ENCODE measurements at regions not wholly inside any gene's neighbourhood (a gene's known extent, or its start where the extent isn't known, plus 50 kb on each side); places are given as distances from the start of the nearest gene placed in this dataset.

DNA sequence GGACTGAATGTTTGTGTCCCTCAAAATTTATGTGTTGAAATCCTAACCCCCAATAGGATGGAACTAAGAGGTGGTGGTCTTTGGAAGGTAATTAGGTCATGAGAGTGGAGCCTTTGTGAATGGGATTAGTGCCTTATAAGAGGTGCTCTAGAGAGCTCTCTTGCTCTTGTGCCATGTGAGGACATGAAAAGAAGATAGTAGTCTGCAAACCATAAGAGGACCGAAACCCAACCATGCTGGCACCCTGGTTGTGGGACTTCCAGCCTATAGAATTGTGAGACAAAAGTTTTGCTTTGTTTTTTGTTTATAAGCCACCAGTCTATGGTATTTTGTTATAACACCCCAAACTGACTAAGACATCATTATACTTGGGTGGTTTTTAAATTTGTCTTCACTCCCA lies 417.1 kb downstream of the ANKRD50 start:
- no peak for DNase-seq
- H3K4me1 ChIP-seq (ENCODE audit: insufficient read depth, low read length), result no peaks in the 10 kb centered on the region
- H3K27me3 Mint-ChIP-seq, result peaks cover 0 to 1% of the 10 kb centered on the region in 2 donors
- H3K9me3 ChIP-seq (ENCODE audit: control insufficient read depth in 1 of 2, low read length in 2 of 2), result no peaks in the 10 kb centered on the region
- no peaks in the 10 kb centered on the region for H3K36me3 Mint-ChIP-seq
- no peak overlapping the region for H3K4me3 Mint-ChIP-seq
- peaks cover 0 to 4% (median 0%) of the 10 kb centered on the region in 8 donors for H3K9me3 Mint-ChIP-seq
- no peaks in the 10 kb centered on the region for H3K27me3 ChIP-seq (ENCODE audit: insufficient read depth, low read length)
- CTCF ChIA-PET (ENCODE audit: partially characterized antibody), result no interaction called here
- H3K4me1 Mint-ChIP-seq, result no peaks in the 10 kb centered on the region
- no peak overlapping the region for H3K27ac ChIP-seq (ENCODE audit: low read depth, low read length)
- POLR2A ChIA-PET (ENCODE audit: partially characterized antibody), result no interaction called here
- no peak overlapping the region for H3K27ac Mint-ChIP-seq
- no peak overlapping the region for H3K4me3 ChIP-seq (ENCODE audit: low read length in 2 of 2)
- intact Hi-C loops (cut with micrococcal nuclease), result no loop called here
- H3K36me3 ChIP-seq (ENCODE audit: insufficient read depth, low read length), result no peaks in the 10 kb centered on the region

DNA sequence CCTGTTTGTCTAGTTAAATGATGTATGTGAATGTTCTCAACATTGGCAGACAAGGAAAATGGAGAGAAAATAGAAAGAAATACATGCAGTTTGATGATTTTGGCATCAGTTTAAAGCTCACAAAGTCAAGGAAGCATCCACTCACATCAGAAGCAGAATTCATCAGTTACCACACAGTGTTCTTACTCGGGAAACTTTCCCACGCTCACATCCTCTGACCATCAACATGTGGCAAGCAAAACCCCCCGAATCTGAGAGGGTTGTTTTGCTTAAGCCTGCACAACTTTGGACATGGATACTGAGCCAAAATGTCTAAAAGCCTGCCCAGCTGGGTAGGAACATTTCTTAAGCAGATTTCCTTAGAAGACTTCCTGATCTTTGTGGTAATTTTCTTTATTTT lies 407.6 kb downstream of the ANKRD50 start:
- Mint-ChIP-seq H3K4me1 (no peaks in the 10 kb centered on the region), H3K36me3 (no peaks in the 10 kb centered on the region), H3K9me3 (peaks cover 0 to 2% (median 0%) of the 10 kb centered on the region in 8 donors), H3K27me3 (peaks cover 0 to 2% of the 10 kb centered on the region in 2 donors), H3K4me3 (no peak overlapping the region), H3K27ac (no peak overlapping the region)
- Histone ChIP-seq H3K27me3 (ENCODE audit: insufficient read depth, low read length) (no peaks in the 10 kb centered on the region), H3K9me3 (ENCODE audit: control insufficient read depth in 1 of 2, low read length in 2 of 2) (no peaks in the 10 kb centered on the region), H3K36me3 (ENCODE audit: insufficient read depth, low read length) (no peaks in the 10 kb centered on the region), H3K4me3 (ENCODE audit: low read length in 2 of 2) (no peak overlapping the region), H3K27ac (ENCODE audit: low read depth, low read length) (no peak overlapping the region), H3K4me1 (ENCODE audit: insufficient read depth, low read length) (no peaks in the 10 kb centered on the region)
- POLR2A ChIA-PET (ENCODE audit: partially characterized antibody), result no interaction called here
- no peak for DNase-seq
- intact Hi-C loops (cut with micrococcal nuclease), result no loop called here
- CTCF ChIA-PET (ENCODE audit: partially characterized antibody), result interaction anchor here (1.2 kb wide), 1 partner anchor 13 kb away, joined by 3 read pairs; no protein-coding TSS in a partner anchor

DNA sequence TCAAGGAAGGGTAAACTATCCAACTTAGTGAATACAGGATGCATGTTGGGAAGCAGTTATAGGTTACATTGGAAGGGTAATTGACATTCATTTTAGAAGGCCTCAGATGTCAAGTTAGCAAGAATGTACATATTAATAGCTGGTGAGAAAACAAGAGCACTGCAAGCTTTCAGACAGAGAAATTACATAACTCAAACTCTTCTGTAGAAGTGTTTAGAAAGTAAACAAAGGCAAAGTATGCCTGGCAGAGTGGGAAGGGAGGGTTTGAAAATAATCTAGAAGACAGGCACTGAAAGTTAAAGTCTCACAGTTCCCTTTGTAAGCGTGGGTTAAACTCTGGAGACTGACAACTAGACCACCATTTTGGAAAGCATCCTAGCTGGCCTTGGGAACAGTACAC lies 406.2 kb downstream of the ANKRD50 start:
- no peaks in the 10 kb centered on the region for H3K9me3 ChIP-seq (ENCODE audit: control insufficient read depth in 1 of 2, low read length in 2 of 2)
- DNase-seq, result no peak
- H3K27me3 Mint-ChIP-seq, result peaks cover 0 to 2% of the 10 kb centered on the region in 2 donors
- CTCF ChIA-PET (ENCODE audit: partially characterized antibody), result no interaction called here
- H3K4me3 ChIP-seq (ENCODE audit: low read length in 2 of 2), result no peak overlapping the region
- intact Hi-C loops (cut with micrococcal nuclease), result no loop called here
- H3K4me1 ChIP-seq (ENCODE audit: insufficient read depth, low read length), result no peaks in the 10 kb centered on the region
- no peaks in the 10 kb centered on the region for H3K36me3 ChIP-seq (ENCODE audit: insufficient read depth, low read length)
- no peaks in the 10 kb centered on the region for H3K36me3 Mint-ChIP-seq
- H3K4me3 Mint-ChIP-seq, result no peak overlapping the region
- H3K4me1 Mint-ChIP-seq, result no peaks in the 10 kb centered on the region
- peaks cover 0 to 2% (median 0%) of the 10 kb centered on the region in 8 donors for H3K9me3 Mint-ChIP-seq
- POLR2A ChIA-PET (ENCODE audit: partially characterized antibody), result no interaction called here
- H3K27ac ChIP-seq (ENCODE audit: low read depth, low read length), result no peak overlapping the region
- H3K27me3 ChIP-seq (ENCODE audit: insufficient read depth, low read length), result no peaks in the 10 kb centered on the region
- no peak overlapping the region for H3K27ac Mint-ChIP-seq

DNA sequence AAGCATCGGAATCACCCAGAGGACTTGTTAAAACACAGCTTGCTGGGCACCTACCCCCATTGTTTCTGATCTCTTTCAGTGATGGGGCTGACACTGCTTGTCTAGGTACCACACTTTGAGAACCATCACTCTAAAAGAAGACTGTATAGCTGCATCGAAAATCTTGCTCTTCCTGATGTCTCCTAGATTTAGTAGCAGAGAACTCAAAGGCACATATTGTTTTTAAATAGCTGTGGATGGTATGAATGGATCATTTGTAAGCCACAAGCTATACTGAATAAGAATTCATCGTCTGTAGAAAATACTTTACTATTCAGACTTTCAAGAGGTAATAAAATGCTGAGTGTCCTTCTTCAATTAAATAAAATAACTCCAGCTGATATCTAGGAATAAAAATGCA lies 405.4 kb downstream of the ANKRD50 start:
- no peaks in the 10 kb centered on the region for H3K27me3 ChIP-seq (ENCODE audit: insufficient read depth, low read length)
- DNase-seq, result no peak
- H3K4me1 Mint-ChIP-seq, result no peaks in the 10 kb centered on the region
- no peak overlapping the region for H3K4me3 ChIP-seq (ENCODE audit: low read length in 2 of 2)
- no peaks in the 10 kb centered on the region for H3K4me1 ChIP-seq (ENCODE audit: insufficient read depth, low read length)
- POLR2A ChIA-PET (ENCODE audit: partially characterized antibody), result no interaction called here
- peaks cover 0 to 2% of the 10 kb centered on the region in 2 donors for H3K27me3 Mint-ChIP-seq
- H3K36me3 Mint-ChIP-seq, result no peaks in the 10 kb centered on the region
- H3K9me3 ChIP-seq (ENCODE audit: control insufficient read depth in 1 of 2, low read length in 2 of 2), result no peaks in the 10 kb centered on the region
- H3K27ac ChIP-seq (ENCODE audit: low read depth, low read length), result no peak overlapping the region
- no peaks in the 10 kb centered on the region for H3K36me3 ChIP-seq (ENCODE audit: insufficient read depth, low read length)
- intact Hi-C loops (cut with micrococcal nuclease), result no loop called here
- H3K4me3 Mint-ChIP-seq, result no peak overlapping the region
- CTCF ChIA-PET (ENCODE audit: partially characterized antibody), result no interaction called here
- peaks cover 0 to 2% (median 0%) of the 10 kb centered on the region in 8 donors for H3K9me3 Mint-ChIP-seq
- no peak overlapping the region for H3K27ac Mint-ChIP-seq

DNA sequence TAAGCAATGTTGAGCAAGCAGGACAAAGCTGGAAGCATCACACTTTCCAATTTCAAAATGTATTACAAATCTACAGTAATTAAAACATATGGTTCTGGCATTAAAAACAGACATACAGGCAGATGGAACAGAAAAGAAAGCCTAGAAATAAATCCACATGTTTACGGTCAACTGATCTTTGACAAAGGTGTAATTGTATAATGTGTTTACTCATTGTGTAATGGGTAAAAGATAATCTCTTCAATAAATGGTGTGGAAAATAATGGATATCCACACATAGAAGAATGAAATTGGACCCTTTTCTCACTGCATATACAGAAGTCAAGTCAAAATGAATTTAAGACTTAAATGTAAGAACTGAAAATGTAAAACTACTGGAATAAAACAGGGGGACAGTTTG lies 394.2 kb downstream of the ANKRD50 start:
- POLR2A ChIA-PET (ENCODE audit: partially characterized antibody), result no interaction called here
- Histone ChIP-seq H3K36me3 (ENCODE audit: insufficient read depth, low read length) (no peaks in the 10 kb centered on the region), H3K9me3 (ENCODE audit: control insufficient read depth in 1 of 2, low read length in 2 of 2) (no peaks in the 10 kb centered on the region), H3K27me3 (ENCODE audit: insufficient read depth, low read length) (no peaks in the 10 kb centered on the region), H3K4me3 (ENCODE audit: low read length in 2 of 2) (no peak overlapping the region), H3K4me1 (ENCODE audit: insufficient read depth, low read length) (no peaks in the 10 kb centered on the region), H3K27ac (ENCODE audit: low read depth, low read length) (no peak overlapping the region)
- Mint-ChIP-seq H3K4me1 (peaks cover 0 to 2% (median 0%) of the 10 kb centered on the region in 4 donors), H3K27ac (no peak overlapping the region), H3K4me3 (no peak overlapping the region), H3K9me3 (no peaks in the 10 kb centered on the region), H3K36me3 (no peaks in the 10 kb centered on the region), H3K27me3 (peaks cover 0 to 3% of the 10 kb centered on the region in 2 donors)
- CTCF ChIA-PET (ENCODE audit: partially characterized antibody), result no interaction called here
- DNase-seq, result no peak
- intact Hi-C loops (cut with micrococcal nuclease), result no loop called here

DNA sequence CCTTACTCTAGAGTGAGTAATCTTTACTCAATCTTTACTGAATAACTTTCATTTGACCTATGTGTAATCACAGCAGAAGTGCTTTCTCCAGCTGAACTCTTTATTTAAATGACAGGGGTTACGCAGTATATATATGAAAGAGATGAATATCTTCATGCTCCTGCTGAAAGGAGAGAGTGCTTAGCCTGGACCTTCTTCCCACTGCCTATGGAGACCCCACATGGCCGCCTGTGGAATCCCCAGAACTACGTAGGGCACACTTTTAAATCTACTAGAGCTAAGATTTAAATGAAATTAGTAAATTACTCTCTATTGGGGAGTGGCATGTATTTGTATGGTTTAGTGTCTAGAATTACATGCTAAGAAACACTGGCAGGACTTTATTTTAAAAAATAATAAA lies 391.2 kb downstream of the ANKRD50 start:
- DNase-seq, result no peak
- intact Hi-C loops (cut with micrococcal nuclease), result no loop called here
- POLR2A ChIA-PET (ENCODE audit: partially characterized antibody), result no interaction called here
- H3K27me3 Mint-ChIP-seq, result no peaks in the 10 kb centered on the region
- CTCF ChIA-PET (ENCODE audit: partially characterized antibody), result no interaction called here
- H3K4me1 Mint-ChIP-seq, result peaks cover 0 to 2% (median 0%) of the 10 kb centered on the region in 4 donors
- Histone ChIP-seq H3K4me1 (ENCODE audit: insufficient read depth, low read length) (no peaks in the 10 kb centered on the region), H3K4me3 (ENCODE audit: low read length in 2 of 2) (no peak overlapping the region), H3K27me3 (ENCODE audit: insufficient read depth, low read length) (no peaks in the 10 kb centered on the region), H3K27ac (ENCODE audit: low read depth, low read length) (no peak overlapping the region), H3K9me3 (ENCODE audit: control insufficient read depth in 1 of 2, low read length in 2 of 2) (no peaks in the 10 kb centered on the region), H3K36me3 (ENCODE audit: insufficient read depth, low read length) (no peaks in the 10 kb centered on the region)
- no peak overlapping the region for H3K4me3 Mint-ChIP-seq
- no peak overlapping the region for H3K27ac Mint-ChIP-seq
- no peaks in the 10 kb centered on the region for H3K9me3 Mint-ChIP-seq
- no peaks in the 10 kb centered on the region for H3K36me3 Mint-ChIP-seq

DNA sequence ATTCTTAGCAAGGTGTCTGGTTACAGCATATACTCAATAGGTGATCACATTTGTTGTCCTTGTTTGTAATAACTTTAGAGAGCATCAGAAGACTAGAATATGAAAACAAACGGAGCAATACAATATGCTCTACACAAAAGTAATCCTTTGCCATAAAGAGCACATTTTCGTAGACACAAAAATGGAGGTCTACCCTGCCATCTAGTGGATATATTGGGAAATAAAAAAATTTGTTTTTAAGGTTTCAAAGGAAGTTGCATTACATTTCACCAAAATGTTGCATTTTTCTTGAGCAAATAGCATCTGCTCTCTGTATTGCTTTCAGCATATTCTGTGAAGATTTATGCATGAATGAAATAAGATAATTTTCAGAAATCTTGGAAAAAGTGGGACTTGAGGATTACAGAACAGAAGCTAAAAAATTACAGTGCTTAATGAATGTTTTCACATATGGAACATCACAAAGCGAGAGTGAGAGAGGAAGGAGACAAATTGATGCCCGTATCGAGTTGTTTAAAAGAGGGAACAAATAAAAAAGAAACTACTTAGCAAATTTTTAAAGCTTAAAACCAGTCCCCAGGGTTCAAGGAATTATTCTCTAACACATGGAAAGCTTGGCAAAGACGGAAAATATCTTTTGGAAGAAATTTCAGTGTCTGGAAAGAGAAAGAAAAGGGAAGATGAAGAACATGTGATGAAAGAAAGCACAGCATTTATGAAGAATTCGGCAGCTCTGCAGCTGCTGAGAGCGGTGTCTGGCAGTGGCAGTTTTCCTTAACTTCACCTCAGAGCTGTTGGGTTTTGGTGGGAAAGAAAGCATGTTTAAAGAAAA lies 390.1 kb downstream of the ANKRD50 start:
- Mint-ChIP-seq H3K27ac (no peak overlapping the region), H3K4me1 (peaks cover 0 to 2% (median 0%) of the 10 kb centered on the region in 4 donors), H3K9me3 (no peaks in the 10 kb centered on the region), H3K36me3 (no peaks in the 10 kb centered on the region), H3K27me3 (peaks cover 0 to 2% of the 10 kb centered on the region in 2 donors), H3K4me3 (no peak overlapping the region)
- Histone ChIP-seq H3K9me3 (ENCODE audit: control insufficient read depth in 1 of 2, low read length in 2 of 2) (no peaks in the 10 kb centered on the region), H3K27me3 (ENCODE audit: insufficient read depth, low read length) (no peaks in the 10 kb centered on the region), H3K4me3 (ENCODE audit: low read length in 2 of 2) (no peak overlapping the region), H3K4me1 (ENCODE audit: insufficient read depth, low read length) (no peaks in the 10 kb centered on the region), H3K27ac (ENCODE audit: low read depth, low read length) (no peak overlapping the region), H3K36me3 (ENCODE audit: insufficient read depth, low read length) (no peaks in the 10 kb centered on the region)
- ChIA-PET CTCF (ENCODE audit: partially characterized antibody) (interaction anchor here (0.7 to 1.5 kb wide), 5 partner anchors 20 to 1221 kb away, joined by 3 to 6 read pairs (median 4); no protein-coding TSS in a partner anchor), POLR2A (ENCODE audit: partially characterized antibody) (no interaction called here)
- intact Hi-C loops (cut with micrococcal nuclease), result no loop called here
- DNase-seq, result peak in 3 of 5 donors; percentile 9 to 11 (median 9)
